AG09309 (cell line): ENCODE measurements at regions not wholly inside any gene's neighbourhood (a gene's known extent, or its start where the extent isn't known, plus 50 kb on each side); places are given as distances from the start of the nearest gene placed in this dataset.

Experiments used
- DNase-seq: peaks from one replicate; pipeline ENCODE4 v3.0.0-alpha.2; 2010; ENCODE audit warnings: low read depth
- H3K4me3 ChIP-seq: 2 replicates; pipeline ENCODE4 v1.5.1; 2011; ENCODE audit warnings: mild to moderate bottlenecking, low read depth, low read length, moderate library complexity; ENCODE audit not compliant: control insufficient read depth
- TF ChIP-seq, protein P1 (sequence below): IDR thresholded peaks from 2 replicates; pipeline ENCODE4 v1.5.1; 2011; ENCODE audit warnings: mild to moderate bottlenecking, low read depth, low read length, inconsistent platforms; ENCODE audit not compliant: insufficient read depth, control insufficient read depth; ENCODE audit errors: missing control alignments

- TF ChIP-seq, protein P1, sequence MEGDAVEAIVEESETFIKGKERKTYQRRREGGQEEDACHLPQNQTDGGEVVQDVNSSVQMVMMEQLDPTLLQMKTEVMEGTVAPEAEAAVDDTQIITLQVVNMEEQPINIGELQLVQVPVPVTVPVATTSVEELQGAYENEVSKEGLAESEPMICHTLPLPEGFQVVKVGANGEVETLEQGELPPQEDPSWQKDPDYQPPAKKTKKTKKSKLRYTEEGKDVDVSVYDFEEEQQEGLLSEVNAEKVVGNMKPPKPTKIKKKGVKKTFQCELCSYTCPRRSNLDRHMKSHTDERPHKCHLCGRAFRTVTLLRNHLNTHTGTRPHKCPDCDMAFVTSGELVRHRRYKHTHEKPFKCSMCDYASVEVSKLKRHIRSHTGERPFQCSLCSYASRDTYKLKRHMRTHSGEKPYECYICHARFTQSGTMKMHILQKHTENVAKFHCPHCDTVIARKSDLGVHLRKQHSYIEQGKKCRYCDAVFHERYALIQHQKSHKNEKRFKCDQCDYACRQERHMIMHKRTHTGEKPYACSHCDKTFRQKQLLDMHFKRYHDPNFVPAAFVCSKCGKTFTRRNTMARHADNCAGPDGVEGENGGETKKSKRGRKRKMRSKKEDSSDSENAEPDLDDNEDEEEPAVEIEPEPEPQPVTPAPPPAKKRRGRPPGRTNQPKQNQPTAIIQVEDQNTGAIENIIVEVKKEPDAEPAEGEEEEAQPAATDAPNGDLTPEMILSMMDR: no peak
- no peak overlapping the region for H3K4me3 ChIP-seq
- DNase-seq: no peak
Observed at GRCh38 chr4:111499291-111499690, 646.0 kb upstream of the FAM241A start.

- TF ChIP-seq, protein P1: no peak
- DNase-seq: no peak
- H3K4me3 ChIP-seq: no peak overlapping the region
Observed at GRCh38 chr4:111499706-111500105, 645.5 kb upstream of the FAM241A start.

GRCh38 chr4:111500858-111501257 lies 644.4 kb upstream of the FAM241A start:
- H3K4me3 ChIP-seq: no peak overlapping the region
- no peak for DNase-seq
- TF ChIP-seq, protein P1: no peak

DNA sequence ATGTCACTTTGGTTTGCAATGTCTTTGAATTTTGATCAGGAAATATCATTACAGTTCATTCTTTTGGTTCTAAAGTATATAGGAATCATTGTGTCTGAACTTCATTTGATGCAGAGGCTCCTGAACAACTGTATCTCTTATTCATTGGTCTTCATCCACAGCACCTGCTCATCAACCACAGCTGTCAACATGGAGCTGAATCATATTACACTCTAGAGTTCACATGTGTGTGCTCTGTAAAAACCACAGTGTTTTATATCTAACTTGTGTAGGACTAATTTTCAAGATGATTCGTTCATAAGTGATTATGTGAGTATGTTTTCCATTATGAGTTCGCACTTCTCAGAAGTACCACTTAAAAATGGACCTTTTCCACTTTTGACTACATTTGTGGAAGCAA lies 643.3 kb upstream of the FAM241A start:
- TF ChIP-seq, protein P1: no peak
- no peak overlapping the region for H3K4me3 ChIP-seq
- DNase-seq: no peak

DNA sequence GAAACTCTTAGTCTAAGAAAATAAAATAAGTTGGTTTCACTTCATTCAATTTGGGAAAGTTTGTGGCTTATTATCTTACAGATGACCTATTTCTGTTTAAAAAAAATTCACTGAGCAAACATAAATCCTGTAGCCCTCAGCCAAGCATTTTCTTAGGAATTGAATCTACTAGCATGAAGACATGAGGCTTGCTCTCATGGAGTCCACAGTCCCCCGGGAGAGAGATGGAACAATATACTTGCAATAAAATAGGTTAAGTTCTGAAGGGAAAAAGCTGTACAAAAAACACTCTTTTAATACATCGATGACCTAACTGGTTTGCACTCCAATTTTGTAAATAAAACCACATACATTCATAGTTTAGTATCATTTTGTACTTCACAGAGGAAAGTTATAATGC lies 642.6 kb upstream of the FAM241A start:
- TF ChIP-seq, protein P1: no peak
- H3K4me3 ChIP-seq: no peak overlapping the region
- DNase-seq: no peak

GRCh38 chr4:111506706-111507105 lies 638.5 kb upstream of the FAM241A start:
- TF ChIP-seq, protein P1: no peak
- no peak overlapping the region for H3K4me3 ChIP-seq
- peak; percentile 61 for DNase-seq

- no peak for DNase-seq
- TF ChIP-seq, protein P1: no peak
- no peak overlapping the region for H3K4me3 ChIP-seq
Observed at GRCh38 chr4:111510535-111510934, 634.7 kb upstream of the FAM241A start.
